ENCODE measurements at regions not wholly inside any gene's neighbourhood (a gene's known extent, or its start where the extent isn't known, plus 50 kb on each side); places are given as distances from the start of the nearest gene placed in this dataset.

DNA sequence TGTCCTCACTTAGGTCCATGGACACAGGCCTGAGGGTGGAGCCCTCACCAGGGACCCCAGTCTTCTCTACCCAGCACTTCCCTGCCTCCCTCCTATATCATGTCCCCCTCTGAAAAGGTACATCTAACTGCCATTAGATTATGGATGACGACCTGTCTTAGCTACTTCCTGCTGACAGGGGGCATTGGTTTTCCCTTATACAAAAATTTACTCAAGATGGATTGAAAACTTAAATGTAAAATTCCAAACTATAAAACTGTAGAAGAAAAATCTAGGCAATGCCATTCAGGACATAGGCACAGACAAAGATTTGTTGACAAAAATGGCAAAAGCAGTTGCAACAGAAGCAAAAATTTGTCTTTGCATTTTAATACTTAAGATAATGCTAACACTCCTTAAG, 623.2 kb upstream of the FAM174A start:
- Mint-ChIP-seq H3K4me3 (no peak overlapping the region), H3K27me3 (ENCODE audit: low read depth) (no peaks in the 10 kb centered on the region), H3K9me3 (peaks cover 2% of the 10 kb centered on the region), H3K4me1 (no peaks in the 10 kb centered on the region), H3K36me3 (ENCODE audit: low read depth) (no peaks in the 10 kb centered on the region), H3K27ac (no peak overlapping the region)
- TF ChIP-seq, protein P1, sequence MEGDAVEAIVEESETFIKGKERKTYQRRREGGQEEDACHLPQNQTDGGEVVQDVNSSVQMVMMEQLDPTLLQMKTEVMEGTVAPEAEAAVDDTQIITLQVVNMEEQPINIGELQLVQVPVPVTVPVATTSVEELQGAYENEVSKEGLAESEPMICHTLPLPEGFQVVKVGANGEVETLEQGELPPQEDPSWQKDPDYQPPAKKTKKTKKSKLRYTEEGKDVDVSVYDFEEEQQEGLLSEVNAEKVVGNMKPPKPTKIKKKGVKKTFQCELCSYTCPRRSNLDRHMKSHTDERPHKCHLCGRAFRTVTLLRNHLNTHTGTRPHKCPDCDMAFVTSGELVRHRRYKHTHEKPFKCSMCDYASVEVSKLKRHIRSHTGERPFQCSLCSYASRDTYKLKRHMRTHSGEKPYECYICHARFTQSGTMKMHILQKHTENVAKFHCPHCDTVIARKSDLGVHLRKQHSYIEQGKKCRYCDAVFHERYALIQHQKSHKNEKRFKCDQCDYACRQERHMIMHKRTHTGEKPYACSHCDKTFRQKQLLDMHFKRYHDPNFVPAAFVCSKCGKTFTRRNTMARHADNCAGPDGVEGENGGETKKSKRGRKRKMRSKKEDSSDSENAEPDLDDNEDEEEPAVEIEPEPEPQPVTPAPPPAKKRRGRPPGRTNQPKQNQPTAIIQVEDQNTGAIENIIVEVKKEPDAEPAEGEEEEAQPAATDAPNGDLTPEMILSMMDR (IDR thresholded peaks at IDR 0.05; ENCODE audit: unreplicated experiment in 3 of 3), result no peak

DNA sequence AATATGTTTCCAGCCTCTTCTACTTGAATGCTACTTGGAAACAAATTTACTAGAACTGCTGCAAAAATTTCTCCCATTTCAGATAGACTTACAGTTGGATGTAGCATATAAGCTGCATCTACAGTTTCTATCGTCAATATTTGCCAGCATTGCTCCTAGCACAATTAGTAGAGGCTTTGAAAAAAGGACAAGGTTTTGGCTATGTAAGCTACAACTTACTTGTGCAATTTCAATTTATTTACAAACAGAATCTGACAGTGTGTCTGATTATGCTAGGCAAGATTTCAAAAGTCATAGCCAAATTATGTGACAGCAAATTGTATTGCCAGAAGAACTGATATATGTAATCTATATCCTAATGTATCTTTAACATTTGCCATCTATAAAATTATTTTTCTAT, 628.4 kb upstream of the FAM174A start:
- Mint-ChIP-seq H3K9me3 (peaks cover 2% of the 10 kb centered on the region), H3K4me3 (no peak overlapping the region), H3K36me3 (ENCODE audit: low read depth) (no peaks in the 10 kb centered on the region), H3K4me1 (peaks cover 4% of the 10 kb centered on the region), H3K27ac (no peak overlapping the region), H3K27me3 (ENCODE audit: low read depth) (no peaks in the 10 kb centered on the region)
- TF ChIP-seq, protein P1 (IDR thresholded peaks at IDR 0.05; ENCODE audit: unreplicated experiment in 3 of 3), result no peak

- Mint-ChIP-seq H3K27ac (no peak overlapping the region), H3K36me3 (ENCODE audit: low read depth) (no peaks in the 10 kb centered on the region)
These were observed 633.2 kb upstream of the FAM174A start for GRCh38 chr5:99901972-99902371.

DNA sequence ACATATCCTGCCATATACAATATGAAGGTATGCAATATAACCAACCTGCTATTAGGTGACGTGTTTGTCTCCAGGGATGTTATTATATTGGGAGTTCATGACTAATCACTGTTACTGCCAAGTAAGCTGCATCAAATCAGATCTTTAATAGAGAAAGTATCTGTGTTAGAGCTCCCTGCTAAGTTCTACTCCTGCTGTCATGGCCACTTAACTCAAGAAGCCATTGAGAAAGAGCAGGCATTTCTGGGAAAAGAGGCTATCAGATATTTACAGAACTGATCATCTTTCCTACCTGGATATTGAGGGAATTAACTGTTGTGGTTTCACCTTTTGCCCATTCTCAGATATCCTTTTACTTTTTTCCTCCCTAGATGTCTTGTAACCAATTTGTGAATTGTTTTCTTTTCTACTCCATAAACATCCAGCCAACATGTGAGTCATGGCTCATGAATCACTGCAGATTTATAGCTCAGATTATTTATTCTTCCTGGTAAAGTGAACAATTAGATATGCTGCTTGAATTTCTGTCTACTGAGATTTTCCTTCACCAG, 634.8 kb upstream of the FAM174A start:
- TF ChIP-seq, protein P1 (IDR thresholded peaks at IDR 0.05; ENCODE audit: unreplicated experiment in 3 of 3), result no peak
- Mint-ChIP-seq H3K27me3 (ENCODE audit: low read depth) (no peaks in the 10 kb centered on the region), H3K27ac (peak overlapping the region in 2 of 3 experiments; percentile 14 to 59), H3K4me3 (no peak overlapping the region), H3K4me1 (peaks cover 19% of the 10 kb centered on the region), H3K36me3 (ENCODE audit: low read depth) (no peaks in the 10 kb centered on the region), H3K9me3 (no peaks in the 10 kb centered on the region)

More at GRCh38 chr5:99901972-99902371, 633.2 kb upstream of the FAM174A start:
- Mint-ChIP-seq H3K27me3 (ENCODE audit: low read depth) (no peaks in the 10 kb centered on the region), H3K4me1 (peaks cover 19% of the 10 kb centered on the region), H3K4me3 (no peak overlapping the region), H3K9me3 (no peaks in the 10 kb centered on the region)
- TF ChIP-seq, protein P1 (IDR thresholded peaks at IDR 0.05; ENCODE audit: unreplicated experiment in 3 of 3), result no peak

GRCh38 chr5:99879791-99880511, 655.2 kb upstream of the FAM174A start:
- Mint-ChIP-seq H3K4me3 (no peak overlapping the region), H3K27ac (no peak overlapping the region), H3K4me1 (no peaks in the 10 kb centered on the region), H3K9me3 (no peaks in the 10 kb centered on the region), H3K36me3 (ENCODE audit: low read depth) (no peaks in the 10 kb centered on the region), H3K27me3 (ENCODE audit: low read depth) (no peaks in the 10 kb centered on the region)
- TF ChIP-seq, protein P1 (IDR thresholded peaks at IDR 0.05; ENCODE audit: unreplicated experiment in 3 of 3), result no peak

- H3K36me3 Mint-ChIP-seq (ENCODE audit: low read depth), result no peaks in the 10 kb centered on the region
- H3K4me1 Mint-ChIP-seq, result no peaks in the 10 kb centered on the region
- H3K4me3 Mint-ChIP-seq, result no peak overlapping the region
- TF ChIP-seq, protein P1 (IDR thresholded peaks at IDR 0.05; ENCODE audit: unreplicated experiment in 3 of 3), result no peak
- H3K9me3 Mint-ChIP-seq, result no peaks in the 10 kb centered on the region
- H3K27me3 Mint-ChIP-seq (ENCODE audit: low read depth), result no peaks in the 10 kb centered on the region
- H3K27ac Mint-ChIP-seq, result no peak overlapping the region
These were observed 656.3 kb upstream of the FAM174A start for GRCh38 chr5:99878830-99879229.

Data from nephron (organoid).